Spleen (tissue), 7 donors: ENCODE measurements at regions not wholly inside any gene's neighbourhood (a gene's known extent, or its start where the extent isn't known, plus 50 kb on each side); places are given as distances from the start of the nearest gene placed in this dataset.

Experiments
- POLR2A ChIP-seq, 3 donors: fragments of 450-650 bp; IDR thresholded peaks; one replicate each; pipeline ENCODE4 v1.5.1; 2017; ENCODE audit warnings: antibody characterized with exemption in 3 of 3, mild to moderate bottlenecking in 1 of 3
- POLR2AphosphoS5 ChIP-seq, 3 donors: sonication (generic); formaldehyde crosslinking; IDR thresholded peaks; one replicate each; pipeline ENCODE4 v1.5.1; 2017; ENCODE audit warnings: antibody characterized with exemption in 3 of 3
- TF ChIP-seq, protein P1 (sequence below), 11 experiments: fragments of 200-600 bp in 7 of 11; fragments of 450-650 bp in 4 of 11; sonication (generic) in 4 of 11; IDR thresholded peaks in 8 of 11; conservative IDR thresholded peaks in 3 of 11; 1 replicate in 7 of 11; 2 replicates in 4 of 11; pipeline versions ENCODE4 v1.4.0 to v1.8.0; 2016 to 2021; ENCODE audit warnings: antibody characterized with exemption in 11 of 11, inconsistent platforms in 4 of 11, mild to moderate bottlenecking in 1 of 11
- donor health status: DM: no; HTN: no; CAD: no; lungs with moderate emphysema.
- donor health status: DM: no; HTN: no; CAD: no.
- donor health status: DM: no; HTN: no; CAD: no.

DNA sequence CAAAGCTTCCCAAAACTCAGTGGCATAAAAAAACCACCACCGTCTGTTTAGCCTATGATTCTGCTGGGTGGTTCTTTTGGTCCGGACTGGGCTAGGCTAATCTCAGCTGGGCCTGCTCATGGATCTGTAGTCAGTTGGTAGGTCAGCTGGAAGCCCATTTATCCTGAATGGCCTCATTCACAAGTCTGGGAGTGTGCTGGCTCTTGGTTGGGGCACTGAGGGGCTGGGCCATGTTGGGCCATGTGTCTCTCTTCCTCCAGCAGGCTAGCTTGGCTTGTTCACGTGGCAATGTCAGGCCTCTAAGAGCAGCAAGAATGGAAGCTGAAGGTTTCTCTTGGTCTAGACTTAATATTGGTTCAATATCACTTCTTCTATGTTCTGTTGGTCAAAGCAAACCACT is 95.7 kb upstream of the HS6ST1 start:
- TF ChIP-seq POLR2AphosphoS5 (IDR thresholded peaks at IDR 0.05) (no peak), POLR2A (IDR thresholded peaks at IDR 0.05) (no peak)
- TF ChIP-seq, protein P1, sequence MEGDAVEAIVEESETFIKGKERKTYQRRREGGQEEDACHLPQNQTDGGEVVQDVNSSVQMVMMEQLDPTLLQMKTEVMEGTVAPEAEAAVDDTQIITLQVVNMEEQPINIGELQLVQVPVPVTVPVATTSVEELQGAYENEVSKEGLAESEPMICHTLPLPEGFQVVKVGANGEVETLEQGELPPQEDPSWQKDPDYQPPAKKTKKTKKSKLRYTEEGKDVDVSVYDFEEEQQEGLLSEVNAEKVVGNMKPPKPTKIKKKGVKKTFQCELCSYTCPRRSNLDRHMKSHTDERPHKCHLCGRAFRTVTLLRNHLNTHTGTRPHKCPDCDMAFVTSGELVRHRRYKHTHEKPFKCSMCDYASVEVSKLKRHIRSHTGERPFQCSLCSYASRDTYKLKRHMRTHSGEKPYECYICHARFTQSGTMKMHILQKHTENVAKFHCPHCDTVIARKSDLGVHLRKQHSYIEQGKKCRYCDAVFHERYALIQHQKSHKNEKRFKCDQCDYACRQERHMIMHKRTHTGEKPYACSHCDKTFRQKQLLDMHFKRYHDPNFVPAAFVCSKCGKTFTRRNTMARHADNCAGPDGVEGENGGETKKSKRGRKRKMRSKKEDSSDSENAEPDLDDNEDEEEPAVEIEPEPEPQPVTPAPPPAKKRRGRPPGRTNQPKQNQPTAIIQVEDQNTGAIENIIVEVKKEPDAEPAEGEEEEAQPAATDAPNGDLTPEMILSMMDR (IDR thresholded peaks at IDR 0.05 in 8 of 11, conservative IDR thresholded peaks at IDR 0.05 in 3 of 11) = no peak
